ENCODE measurements at regions not wholly inside any gene's neighbourhood (a gene's known extent, or its start where the extent isn't known, plus 50 kb on each side); places are given as distances from the start of the nearest gene placed in this dataset.

- DNase-seq (ENCODE audit: insufficient read length, low spot score), result no peak
- no peak for FAIRE-seq
- no peak for TF ChIP-seq CTCF (IDR thresholded peaks at IDR 0.05; ENCODE audit: insufficient read depth, missing control alignments)
These were observed 71.1 kb downstream of the OSR1 start for GRCh38 chr2:19287324-19287723.

GRCh38 chr2:19282305-19282704 lies 76.1 kb downstream of the OSR1 start:
- DNase-seq (ENCODE audit: insufficient read length, low spot score), result no peak

GRCh38 chr2:19274439-19274838 lies 84.0 kb downstream of the OSR1 start:
- no peak for TF ChIP-seq CTCF (IDR thresholded peaks at IDR 0.05; ENCODE audit: insufficient read depth, missing control alignments)
- FAIRE-seq (no peak), DNase-seq (ENCODE audit: insufficient read length, low spot score) (no peak)

More at GRCh38 chr2:19282305-19282704, 76.1 kb downstream of the OSR1 start:
- FAIRE-seq, result no peak
- no peak for TF ChIP-seq CTCF (IDR thresholded peaks at IDR 0.05; ENCODE audit: insufficient read depth, missing control alignments)

- DNase-seq (ENCODE audit: insufficient read length, low spot score) (no peak), FAIRE-seq (no peak)
- no peak for TF ChIP-seq CTCF (IDR thresholded peaks at IDR 0.05; ENCODE audit: insufficient read depth, missing control alignments)
These were observed 85.4 kb downstream of the OSR1 start for GRCh38 chr2:19272941-19273470.

GRCh38 chr2:19272039-19272438 lies 86.4 kb downstream of the OSR1 start:
- DNase-seq (ENCODE audit: insufficient read length, low spot score), result no peak
- no peak for FAIRE-seq
- TF ChIP-seq CTCF (IDR thresholded peaks at IDR 0.05; ENCODE audit: insufficient read depth, missing control alignments), result no peak

- DNase-seq (ENCODE audit: insufficient read length, low spot score) (no peak), FAIRE-seq (no peak)
- TF ChIP-seq CTCF (IDR thresholded peaks at IDR 0.05; ENCODE audit: insufficient read depth, missing control alignments), result no peak
These were observed 93.6 kb downstream of the OSR1 start for GRCh38 chr2:19264852-19265251.

- no peak for TF ChIP-seq CTCF (IDR thresholded peaks at IDR 0.05; ENCODE audit: insufficient read depth, missing control alignments)
- DNase-seq (ENCODE audit: insufficient read length, low spot score) (no peak), FAIRE-seq (no peak)
These were observed 96.3 kb downstream of the OSR1 start for GRCh38 chr2:19262150-19262549.

Data from D721Med (cell line).